Activated B cell treated with CpG ODN at 0.5 μM for 24 hours (primary cell): ENCODE measurements at regions not wholly inside any gene's neighbourhood (a gene's known extent, or its start where the extent isn't known, plus 50 kb on each side); places are given as distances from the start of the nearest gene placed in this dataset.

Experiments used
- ATAC-seq: fragments of 200-7000 bp; cut with Tn5 transposase; one replicate; pipeline ENCODE4 v1.10.0; 2021; ENCODE audit warnings: low read depth, mild to moderate bottlenecking, moderate library complexity
- CTCF ChIA-PET: fragments of 350-600 bp; sonication (Branson Sonifier 250); formaldehyde crosslinking; loops from one replicate; lab custom pipeline; 2021; ENCODE audit warnings: antibody characterized with exemption; lab: Charles Lee
- POLR2A ChIA-PET: fragments of 350-600 bp; sonication (Branson Sonifier 250); formaldehyde crosslinking; loops from one replicate; lab custom pipeline; 2021; ENCODE audit warnings: antibody characterized with exemption; lab: Charles Lee
- DNase-seq: peaks from one replicate; pipeline ENCODE4 v3.0.0; 2022
- H3K27ac Mint-ChIP-seq: one replicate; pipeline ENCODE4 v1.8.0; 2020; ENCODE audit warnings: mixed read lengths
- H3K27me3 Mint-ChIP-seq: one replicate; pipeline ENCODE4 v1.8.0; 2021; ENCODE audit warnings: mixed read lengths
- H3K36me3 Mint-ChIP-seq: one replicate; pipeline ENCODE4 v1.8.0; 2021; ENCODE audit warnings: low read depth, mixed read lengths
- H3K4me1 Mint-ChIP-seq: one replicate; pipeline ENCODE4 v1.8.0; 2021; ENCODE audit warnings: mixed read lengths
- H3K4me3 Mint-ChIP-seq: one replicate; pipeline ENCODE4 v1.8.0; 2020; ENCODE audit warnings: mild to moderate bottlenecking, mixed read lengths
- H3K9me3 Mint-ChIP-seq: one replicate; pipeline ENCODE4 v1.8.0; 2020; ENCODE audit warnings: mixed read lengths
- intact Hi-C: fragments of 100-400 bp; cut with micrococcal nuclease; formaldehyde crosslinking; loops from one replicate; pipeline ENCODE4 v1.15.1; 2024
- TF ChIP-seq, protein P1 (sequence below): fragments of 200-600 bp; IDR thresholded peaks from one replicate; pipeline ENCODE4 v1.8.0; 2022; ENCODE audit warnings: antibody characterized with exemption, mild to moderate bottlenecking

DNA sequence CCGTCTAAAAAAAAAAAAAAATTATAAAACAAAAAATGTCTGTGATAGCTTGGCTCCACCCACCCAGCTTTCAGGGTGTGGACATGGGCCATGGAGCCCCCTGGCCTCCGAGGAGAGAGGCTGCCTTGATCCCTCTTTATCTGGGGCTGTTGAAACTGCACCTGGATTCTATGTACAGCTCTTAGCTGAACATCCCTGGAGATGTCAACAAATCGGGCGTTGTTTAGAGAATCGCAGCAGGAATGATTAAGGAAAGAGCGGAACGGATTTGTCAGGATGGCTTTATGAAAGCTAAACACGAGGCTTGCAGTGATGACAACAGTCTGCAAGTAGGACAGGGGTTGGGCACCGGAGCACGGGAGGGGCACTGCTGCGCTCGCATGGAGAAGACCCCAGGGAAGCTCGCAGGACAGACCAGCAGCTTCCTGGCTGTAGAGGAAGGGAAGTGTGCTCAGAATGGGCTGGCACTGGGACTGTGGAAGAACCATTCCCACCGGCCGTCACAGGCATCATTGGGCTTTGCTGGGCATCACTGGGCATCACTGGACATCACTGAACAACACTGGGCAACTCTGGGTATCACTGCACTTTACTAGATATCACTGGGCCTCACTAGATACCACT, 195.8 kb upstream of the FOXF1 start:
- no peak overlapping the region for H3K4me3 Mint-ChIP-seq
- intact Hi-C loops, result no loop called here
- no peaks in the 10 kb centered on the region for H3K4me1 Mint-ChIP-seq
- ChIA-PET POLR2A (no interaction called here), CTCF (no interaction called here)
- H3K36me3 Mint-ChIP-seq, result no peaks in the 10 kb centered on the region
- H3K27me3 Mint-ChIP-seq, result peaks cover 7% of the 10 kb centered on the region
- TF ChIP-seq, protein P1, sequence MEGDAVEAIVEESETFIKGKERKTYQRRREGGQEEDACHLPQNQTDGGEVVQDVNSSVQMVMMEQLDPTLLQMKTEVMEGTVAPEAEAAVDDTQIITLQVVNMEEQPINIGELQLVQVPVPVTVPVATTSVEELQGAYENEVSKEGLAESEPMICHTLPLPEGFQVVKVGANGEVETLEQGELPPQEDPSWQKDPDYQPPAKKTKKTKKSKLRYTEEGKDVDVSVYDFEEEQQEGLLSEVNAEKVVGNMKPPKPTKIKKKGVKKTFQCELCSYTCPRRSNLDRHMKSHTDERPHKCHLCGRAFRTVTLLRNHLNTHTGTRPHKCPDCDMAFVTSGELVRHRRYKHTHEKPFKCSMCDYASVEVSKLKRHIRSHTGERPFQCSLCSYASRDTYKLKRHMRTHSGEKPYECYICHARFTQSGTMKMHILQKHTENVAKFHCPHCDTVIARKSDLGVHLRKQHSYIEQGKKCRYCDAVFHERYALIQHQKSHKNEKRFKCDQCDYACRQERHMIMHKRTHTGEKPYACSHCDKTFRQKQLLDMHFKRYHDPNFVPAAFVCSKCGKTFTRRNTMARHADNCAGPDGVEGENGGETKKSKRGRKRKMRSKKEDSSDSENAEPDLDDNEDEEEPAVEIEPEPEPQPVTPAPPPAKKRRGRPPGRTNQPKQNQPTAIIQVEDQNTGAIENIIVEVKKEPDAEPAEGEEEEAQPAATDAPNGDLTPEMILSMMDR, result no peak
- no peaks in the 10 kb centered on the region for H3K9me3 Mint-ChIP-seq
- DNase-seq (no peak), ATAC-seq (no peak)
- no peak overlapping the region for H3K27ac Mint-ChIP-seq

DNA sequence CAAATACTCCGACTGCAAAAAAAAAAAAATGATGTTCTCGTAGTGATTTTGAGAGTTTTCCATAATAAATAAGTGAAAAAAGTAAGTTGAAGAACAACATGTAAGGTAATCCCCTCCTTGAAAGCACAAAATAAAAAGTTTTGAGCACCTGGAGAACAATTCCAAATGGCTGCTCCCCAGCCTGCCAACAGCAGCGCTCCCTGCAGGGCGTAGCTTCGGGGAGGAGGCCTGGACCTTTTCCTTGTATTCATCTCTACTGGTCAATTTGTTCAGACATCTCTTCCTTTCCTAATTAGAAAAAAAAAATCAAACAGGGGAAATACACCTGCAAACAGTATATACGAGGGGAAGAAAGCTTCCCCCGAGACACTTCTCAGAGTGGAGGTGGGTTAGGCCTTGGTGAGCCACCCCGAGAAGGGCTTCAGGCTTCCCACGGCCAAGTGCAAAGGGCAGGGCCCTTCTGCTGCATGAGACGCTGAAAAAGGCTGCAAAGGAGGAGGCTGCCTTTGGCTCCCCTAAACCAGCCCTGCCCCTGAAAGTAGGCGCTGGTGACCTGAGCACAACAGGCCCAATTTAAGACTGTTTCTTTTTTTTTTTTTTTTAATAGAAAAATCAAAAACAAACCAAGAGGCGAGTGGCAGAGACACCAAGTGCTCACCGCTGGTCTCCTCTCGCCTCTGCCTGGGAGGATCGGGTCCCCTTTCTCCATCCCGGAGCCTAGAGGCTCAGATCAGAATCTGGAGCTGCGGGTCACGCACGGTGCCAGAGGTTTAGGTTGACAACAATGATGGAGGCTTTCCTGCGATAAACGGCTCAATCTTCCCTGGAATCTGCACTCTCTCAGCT, 193.1 kb upstream of the FOXF1 start:
- intact Hi-C loops, result no loop called here
- TF ChIP-seq, protein P1, result no peak
- POLR2A ChIA-PET, result no interaction called here
- ATAC-seq (no peak), DNase-seq (no peak)
- H3K4me1 Mint-ChIP-seq, result no peaks in the 10 kb centered on the region
- peaks cover 9% of the 10 kb centered on the region for H3K27me3 Mint-ChIP-seq
- H3K9me3 Mint-ChIP-seq, result no peaks in the 10 kb centered on the region
- H3K27ac Mint-ChIP-seq, result no peak overlapping the region
- no peaks in the 10 kb centered on the region for H3K36me3 Mint-ChIP-seq
- CTCF ChIA-PET, result no interaction called here
- H3K4me3 Mint-ChIP-seq, result no peak overlapping the region

DNA sequence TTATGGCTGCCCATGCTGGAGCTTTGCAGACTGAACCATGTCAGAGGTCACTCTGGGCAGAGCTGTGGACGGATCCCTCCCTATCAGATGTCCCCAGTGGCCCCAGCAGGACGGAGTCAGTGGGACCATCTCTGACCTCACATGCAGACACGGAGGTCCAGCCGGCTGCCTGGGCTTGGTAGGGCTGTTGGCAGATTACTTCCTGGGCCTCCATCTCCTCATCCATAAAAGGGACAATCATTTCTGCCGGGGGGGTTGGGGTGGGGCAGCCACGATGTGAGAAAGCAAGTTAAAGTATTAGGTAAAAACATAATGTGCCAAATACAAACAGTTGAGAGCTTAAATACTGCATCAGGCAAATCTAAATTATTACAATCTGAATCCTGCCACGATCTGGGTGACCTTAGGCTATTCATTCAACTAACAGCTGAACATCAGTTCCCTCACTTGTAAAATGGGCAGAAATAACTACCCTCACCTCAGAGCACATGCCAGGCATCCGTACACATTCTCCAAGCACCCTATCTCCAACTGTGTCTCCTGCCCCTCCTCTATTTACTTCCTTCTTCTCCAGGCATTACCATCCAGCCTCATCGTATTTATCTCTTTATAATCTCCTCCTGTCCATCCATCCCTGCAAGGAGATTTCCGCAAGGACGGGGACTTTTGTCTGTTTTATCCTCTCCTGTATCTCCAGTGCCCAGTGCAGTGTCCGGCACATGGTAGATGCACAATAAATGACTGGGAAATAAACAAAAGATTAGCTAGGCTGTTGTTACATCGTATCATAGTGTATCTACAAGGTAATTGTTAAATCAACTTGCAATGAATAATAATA, 192.3 kb upstream of the FOXF1 start:
- H3K36me3 Mint-ChIP-seq, result no peaks in the 10 kb centered on the region
- no peak overlapping the region for H3K27ac Mint-ChIP-seq
- ChIA-PET CTCF (no interaction called here), POLR2A (no interaction called here)
- no peak overlapping the region for H3K4me3 Mint-ChIP-seq
- H3K27me3 Mint-ChIP-seq, result peaks cover 9% of the 10 kb centered on the region
- intact Hi-C loops, result no loop called here
- ATAC-seq, result no peak
- TF ChIP-seq, protein P1, result no peak
- no peaks in the 10 kb centered on the region for H3K9me3 Mint-ChIP-seq
- no peak for DNase-seq
- no peaks in the 10 kb centered on the region for H3K4me1 Mint-ChIP-seq

DNA sequence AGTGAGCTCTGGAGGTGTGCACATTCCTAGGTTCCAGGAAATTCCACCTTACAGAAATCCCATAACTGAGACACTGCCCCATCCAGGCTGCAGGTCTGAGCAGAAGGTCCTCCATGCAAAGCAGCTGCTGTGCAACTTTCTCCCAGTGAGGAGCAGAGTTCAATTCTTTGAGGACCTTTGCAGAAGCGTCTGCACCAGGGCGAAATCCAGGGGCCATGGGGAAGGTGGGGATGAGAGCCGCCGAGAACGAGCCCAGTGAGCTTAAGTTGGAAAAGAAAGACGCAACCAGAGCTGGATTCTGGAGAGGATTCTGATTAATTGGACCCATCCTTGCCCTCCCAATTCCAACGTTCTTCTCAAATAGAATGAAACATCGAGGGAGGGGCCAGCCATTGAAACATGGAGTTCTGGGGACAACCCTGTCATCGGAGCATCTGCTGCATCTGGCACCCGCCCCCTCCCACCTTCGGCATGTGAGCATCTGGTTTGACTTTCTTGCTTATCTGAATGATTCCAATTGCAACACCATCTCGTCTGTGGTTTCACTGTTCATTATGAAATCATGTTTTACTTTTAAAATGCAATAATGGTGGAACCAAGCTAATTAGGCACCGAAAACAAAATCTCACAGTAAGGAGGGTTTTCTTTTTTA, 190.6 kb upstream of the FOXF1 start:
- H3K4me1 Mint-ChIP-seq, result no peaks in the 10 kb centered on the region
- CTCF ChIA-PET, result no interaction called here
- POLR2A ChIA-PET, result no interaction called here
- no peak for ATAC-seq
- no peak overlapping the region for H3K27ac Mint-ChIP-seq
- H3K4me3 Mint-ChIP-seq, result no peak overlapping the region
- no peaks in the 10 kb centered on the region for H3K9me3 Mint-ChIP-seq
- peaks cover 9% of the 10 kb centered on the region for H3K27me3 Mint-ChIP-seq
- H3K36me3 Mint-ChIP-seq, result no peaks in the 10 kb centered on the region
- TF ChIP-seq, protein P1, result no peak
- no peak for DNase-seq
- intact Hi-C loops, result no loop called here
